LNCaP clone FGC (cell line): ENCODE measurements at regions not wholly inside any gene's neighbourhood (a gene's known extent, or its start where the extent isn't known, plus 50 kb on each side); places are given as distances from the start of the nearest gene placed in this dataset.

Source experiments
- DNase-seq: peaks from one replicate; pipeline ENCODE4 v3.0.0-alpha.2; 2011; ENCODE audit warnings: low read depth
- H3K4me3 ChIP-seq: 2 replicates; pipeline ENCODE4 v1.5.1; 2011; ENCODE audit warnings: mild to moderate bottlenecking, low read depth, low read length, control low read depth
- CTCF ChIP-seq: IDR thresholded peaks from 2 replicates; pipeline ENCODE4 v1.5.1; 2012; ENCODE audit warnings: mild to moderate bottlenecking; ENCODE audit not compliant: control insufficient read depth, insufficient read depth; ENCODE audit errors: extremely low read depth

GRCh38 chr6:12528581-12529363 lies 187.8 kb upstream of the PHACTR1 start:
- TF ChIP-seq CTCF = no peak
- H3K4me3 ChIP-seq = no peak overlapping the region
- DNase-seq = no peak

GRCh38 chr6:12529364-12530019 lies 187.1 kb upstream of the PHACTR1 start:
- TF ChIP-seq CTCF = no peak
- no peak overlapping the region for H3K4me3 ChIP-seq
- no peak for DNase-seq

GRCh38 chr6:12530345-12530744 lies 186.2 kb upstream of the PHACTR1 start:
- DNase-seq = no peak
- TF ChIP-seq CTCF = no peak
- no peak overlapping the region for H3K4me3 ChIP-seq

GRCh38 chr6:12533586-12533985 lies 183.0 kb upstream of the PHACTR1 start:
- DNase-seq = no peak
- TF ChIP-seq CTCF = no peak

GRCh38 chr6:12534069-12534853 lies 182.3 kb upstream of the PHACTR1 start:
- no peak for DNase-seq
- no peak for TF ChIP-seq CTCF

More at GRCh38 chr6:12533586-12533985, 183.0 kb upstream of the PHACTR1 start:
- no peak overlapping the region for H3K4me3 ChIP-seq

GRCh38 chr6:12535586-12536314 lies 180.8 kb upstream of the PHACTR1 start:
- TF ChIP-seq CTCF = no peak
- no peak overlapping the region for H3K4me3 ChIP-seq
- no peak for DNase-seq

More at GRCh38 chr6:12534069-12534853, 182.3 kb upstream of the PHACTR1 start:
- no peak overlapping the region for H3K4me3 ChIP-seq
